H9 (cell line): ENCODE measurements at regions not wholly inside any gene's neighbourhood (a gene's known extent, or its start where the extent isn't known, plus 50 kb on each side); places are given as distances from the start of the nearest gene placed in this dataset.

Experiments
- DNase-seq: peaks from one replicate; pipeline ENCODE4 v3.0.0-alpha.2; 2017
- H2AFZ ChIP-seq: one replicate; pipeline ENCODE4 v1.6.1; 2013; ENCODE audit warnings: mild to moderate bottlenecking, low read length, control low read depth, moderate library complexity
- H2AK5ac ChIP-seq: 2 replicates; pipeline ENCODE4 v1.6.1; 2013; ENCODE audit warnings: low read length, control low read depth, mixed read lengths; ENCODE audit not compliant: insufficient read length
- H2BK120ac ChIP-seq: one replicate; pipeline ENCODE4 v1.6.1; 2013; ENCODE audit warnings: low read depth, mild to moderate bottlenecking, low read length, control low read depth, inconsistent platforms; ENCODE audit not compliant: poor library complexity, severe bottlenecking
- H2BK12ac ChIP-seq: 2 replicates; pipeline ENCODE4 v1.6.1; 2013; ENCODE audit warnings: low read length, control low read depth, mixed read lengths, low read depth; ENCODE audit not compliant: insufficient read length
- H2BK15ac ChIP-seq: 2 replicates; pipeline ENCODE4 v1.6.1; 2013; ENCODE audit warnings: low read depth, low read length, control low read depth
- H2BK20ac ChIP-seq: one replicate; pipeline ENCODE4 v1.6.1; 2013; ENCODE audit warnings: low read depth, mild to moderate bottlenecking, low read length, control low read depth, inconsistent platforms; ENCODE audit not compliant: poor library complexity, severe bottlenecking
- H2BK5ac ChIP-seq: 2 replicates; pipeline ENCODE4 v1.6.1; 2013; ENCODE audit warnings: low read length, control low read depth, mixed read lengths; ENCODE audit not compliant: insufficient read length
- H3K14ac ChIP-seq: 2 replicates; pipeline ENCODE4 v1.6.1; 2013; ENCODE audit warnings: low read length, control low read depth; ENCODE audit not compliant: insufficient read depth
- H3K18ac ChIP-seq: 2 replicates; pipeline ENCODE4 v1.6.1; 2013; ENCODE audit warnings: low read depth, mild to moderate bottlenecking, mixed read lengths, low read length, control low read depth; ENCODE audit not compliant: insufficient read length
- H3K23ac ChIP-seq: 2 replicates; pipeline ENCODE4 v1.6.1; 2013; ENCODE audit warnings: low read length, control low read depth, mixed read lengths, low read depth; ENCODE audit not compliant: insufficient read length
- H3K23me2 ChIP-seq: 2 replicates; pipeline ENCODE4 v1.6.1; 2013; ENCODE audit warnings: low read depth, mild to moderate bottlenecking, mixed read lengths, low read length, control low read depth; ENCODE audit not compliant: insufficient read length, poor library complexity, severe bottlenecking
- H3K27ac ChIP-seq: 2 replicates; pipeline ENCODE4 v1.5.1; 2013; ENCODE audit warnings: low read length, control low read depth, mixed read lengths, low read depth; ENCODE audit not compliant: insufficient read length
- H3K27me3 ChIP-seq: 2 replicates; pipeline ENCODE4 v1.6.1; 2013; ENCODE audit warnings: low read length, control low read depth, inconsistent platforms; ENCODE audit not compliant: insufficient read depth
- H3K4ac ChIP-seq: 2 replicates; pipeline ENCODE4 v1.6.1; 2013; ENCODE audit warnings: low read depth, mild to moderate bottlenecking, control low read depth, inconsistent platforms, low read length, moderate library complexity
- H3K4me1 ChIP-seq: 2 replicates; pipeline ENCODE4 v1.6.1; 2013; ENCODE audit warnings: low read length, control low read depth, inconsistent platforms; ENCODE audit not compliant: insufficient read depth
- H3K4me2 ChIP-seq: 2 replicates; pipeline ENCODE4 v1.6.1; 2013; ENCODE audit warnings: low read length, control low read depth, mixed read lengths; ENCODE audit not compliant: insufficient read length, insufficient read depth
- H3K56ac ChIP-seq: 2 replicates; pipeline ENCODE4 v1.6.1; 2013; ENCODE audit warnings: low read depth, mild to moderate bottlenecking, mixed read lengths, low read length, control low read depth; ENCODE audit not compliant: insufficient read length
- H3K79me1 ChIP-seq: 2 replicates; pipeline ENCODE4 v1.6.1; 2013; ENCODE audit warnings: low read depth, mild to moderate bottlenecking, moderate library complexity, low read length, control low read depth, inconsistent platforms; ENCODE audit not compliant: insufficient read depth, poor library complexity, severe bottlenecking
- H3K79me2 ChIP-seq: 2 replicates; pipeline ENCODE4 v1.6.1; 2013; ENCODE audit warnings: low read length, control low read depth, inconsistent platforms; ENCODE audit not compliant: insufficient read depth
- H3K9ac ChIP-seq: 2 replicates; pipeline ENCODE4 v1.6.1; 2013; ENCODE audit warnings: low read length, control low read depth, mixed read lengths; ENCODE audit not compliant: insufficient read length; ENCODE audit errors: extremely low read depth
- H3K9me3 ChIP-seq: one replicate; pipeline ENCODE4 v1.6.1; 2013; ENCODE audit warnings: low read depth, low read length, inconsistent platforms; ENCODE audit not compliant: control insufficient read depth
- H3T11ph ChIP-seq: one replicate; pipeline ENCODE4 v1.6.1; 2013; ENCODE audit warnings: mild to moderate bottlenecking, low read length, control low read depth, inconsistent platforms
- H4K20me1 ChIP-seq: one replicate; pipeline ENCODE4 v1.6.1; 2013; ENCODE audit not compliant: control insufficient read depth, insufficient read length, insufficient read depth
- H4K5ac ChIP-seq: 2 replicates; pipeline ENCODE4 v1.6.1; 2013; ENCODE audit warnings: low read depth, mild to moderate bottlenecking, mixed read lengths, low read length, control low read depth; ENCODE audit not compliant: insufficient read length
- H4K8ac ChIP-seq: replicated peaks from 2 replicates; pipeline ENCODE4 v1.6.1; 2013; ENCODE audit warnings: low read length, control low read depth, mixed read lengths, low read depth; ENCODE audit not compliant: insufficient read length
- H4K91ac ChIP-seq: 2 replicates; pipeline ENCODE4 v1.6.1; 2013; ENCODE audit warnings: low read depth, mild to moderate bottlenecking, moderate library complexity, mixed read lengths, low read length, control low read depth; ENCODE audit not compliant: insufficient read length
- H3K27ac Mint-ChIP-seq, 3 experiments: 2 replicates in 2 of 3; 3 replicates in 1 of 3; pipeline ENCODE4 v1.8.0; 2020 to 2021; ENCODE audit warnings: mixed read lengths in 3 of 3, mild to moderate bottlenecking in 1 of 3, moderate library complexity in 1 of 3
- H3K27me3 Mint-ChIP-seq: 2 replicates; pipeline ENCODE4 v1.8.0; 2021; ENCODE audit warnings: low read depth, mild to moderate bottlenecking, moderate library complexity, mixed read lengths
- H3K36me3 Mint-ChIP-seq, 3 experiments: 2 replicates in 2 of 3; 3 replicates in 1 of 3; pipeline ENCODE4 v1.8.0; 2020 to 2021; ENCODE audit warnings: low read depth in 3 of 3, mixed read lengths in 3 of 3; ENCODE audit not compliant: insufficient read depth in 1 of 3
- H3K4me1 Mint-ChIP-seq, 2 experiments: 2 replicates each; pipeline ENCODE4 v1.8.0; 2020; ENCODE audit warnings: mixed read lengths in 2 of 2
- H3K4me3 Mint-ChIP-seq, 2 experiments: 2 replicates in 1 of 2; 3 replicates in 1 of 2; pipeline ENCODE4 v1.8.0; 2020 to 2021; ENCODE audit warnings: mild to moderate bottlenecking in 2 of 2, mixed read lengths in 2 of 2, moderate library complexity in 1 of 2
- H3K9me3 Mint-ChIP-seq, 2 experiments: 2 replicates in 1 of 2; 3 replicates in 1 of 2; pipeline ENCODE4 v1.8.0; 2020; ENCODE audit warnings: mild to moderate bottlenecking in 2 of 2, mixed read lengths in 2 of 2, moderate library complexity in 1 of 2
- CTCF ChIP-seq: fragments of 200-600 bp; sonication (generic); conservative IDR thresholded peaks from 3 replicates; pipeline ENCODE4 v1.8.0; 2021; ENCODE audit warnings: antibody characterized with exemption, mild to moderate bottlenecking
- WGBS: extraction: QIAGEN DNeasy Blood & Tissue Kit; methylation state at CpG from one replicate; pipeline ENCODE4 v1.1.7; 2013; ENCODE audit warnings: missing lambda C conversion rate, low lambda C conversion rate, mixed read lengths; ENCODE audit not compliant: insufficient read length; ENCODE audit errors: extremely low coverage; 5-methylcytosine and 5-hydroxymethylcytosine counted together

GRCh38 chr22:44363980-44364750, 51.4 kb upstream of the SHISAL1 start:
- no peak for DNase-seq
- Histone ChIP-seq H2AFZ (no peak overlapping the region), H2AK5ac (no peak overlapping the region), H2BK20ac (no peak overlapping the region), H3K4me2 (no peak overlapping the region), H3K79me1 (no peaks in the 10 kb centered on the region), H3T11ph (no peak overlapping the region), H4K20me1 (no peaks in the 10 kb centered on the region), H3K9me3 (no peaks in the 10 kb centered on the region), H3K9ac (no peak overlapping the region), H3K4ac (no peak overlapping the region), H3K79me2 (no peaks in the 10 kb centered on the region), H3K23me2 (no peaks in the 10 kb centered on the region), H2BK120ac (no peak overlapping the region), H3K4me1 (no peaks in the 10 kb centered on the region), H3K18ac (peak overlapping the region; percentile 16), H3K23ac (no peak overlapping the region), H4K8ac (no peak overlapping the region), H3K56ac (no peak overlapping the region), H3K27me3 (no peaks in the 10 kb centered on the region), H3K27ac (no peak overlapping the region), H3K14ac (no peak overlapping the region), H2BK15ac (no peak overlapping the region), H4K91ac (no peak overlapping the region), H4K5ac (no peak overlapping the region), H2BK12ac (no peak overlapping the region), H2BK5ac (no peak overlapping the region)
- Mint-ChIP-seq H3K36me3 (no peaks in the 10 kb centered on the region), H3K27me3 (no peaks in the 10 kb centered on the region; the same call in none of the 2 replicates), H3K9me3 (no peaks in the 10 kb centered on the region), H3K27ac (no peak overlapping the region), H3K4me3 (no peak overlapping the region), H3K4me1 (peaks cover 0 to 11% of the 10 kb centered on the region in 2 experiments; a peak in 2 of 4 replicates)
- WGBS = no CpG with 5 or more reads among the region's 11 CpGs
- no peak for TF ChIP-seq CTCF
